Vagina (tissue), 2 donors: ENCODE measurements at regions not wholly inside any gene's neighbourhood (a gene's known extent, or its start where the extent isn't known, plus 50 kb on each side); places are given as distances from the start of the nearest gene placed in this dataset.

Experiments
- DNase-seq, 2 donors: peaks; one replicate each; pipeline ENCODE4 v3.0.0-alpha.2; 2017; ENCODE audit errors: extremely low spot score in 2 of 2
- H3K27ac ChIP-seq: fragments of 200-600 bp; sonication (generic); one replicate; pipeline ENCODE4 v1.5.1; 2019
- H3K27me3 ChIP-seq: fragments of 200-600 bp; sonication (generic); one replicate; pipeline ENCODE4 v1.5.1; 2019
- H3K36me3 ChIP-seq, 2 donors: fragments of 200-600 bp; sonication (generic); one replicate each; pipeline ENCODE4 v1.5.1; 2017 to 2019
- H3K4me1 ChIP-seq: fragments of 200-600 bp; sonication (generic); one replicate; pipeline ENCODE4 v1.5.1; 2019
- H3K4me3 ChIP-seq, 2 donors: fragments of 200-600 bp; sonication (generic); 1 replicate in 1 of 2; 2 replicates in 1 of 2; pipeline ENCODE4 v1.5.1; 2016 to 2019
- H3K9me3 ChIP-seq: fragments of 200-600 bp; sonication (generic); one replicate; pipeline ENCODE4 v1.5.1; 2019
- CTCF ChIP-seq, 3 experiments: fragments of 450-650 bp in 2 of 3; fragments of 200-600 bp in 1 of 3; sonication (generic) in 1 of 3; IDR thresholded peaks; one replicate each; pipeline ENCODE4 v1.5.1; 2017 to 2019; ENCODE audit warnings: antibody characterized with exemption in 3 of 3, mild to moderate bottlenecking in 2 of 3, moderate library complexity in 2 of 3
- POLR2A ChIP-seq, 2 donors: fragments of 450-650 bp; IDR thresholded peaks; one replicate each; pipeline ENCODE4 v1.6.1; 2017; ENCODE audit warnings: antibody characterized with exemption in 2 of 2, mild to moderate bottlenecking in 2 of 2, moderate library complexity in 2 of 2
- POLR2AphosphoS5 ChIP-seq, 2 donors: sonication (generic); formaldehyde crosslinking; IDR thresholded peaks; one replicate each; pipeline ENCODE4 v1.9.0; 2017; ENCODE audit warnings: antibody characterized with exemption in 2 of 2, mild to moderate bottlenecking in 2 of 2, low read depth in 1 of 2; ENCODE audit not compliant: insufficient read depth in 1 of 2
- intact Hi-C: fragments of 100-400 bp; cut with DNase I; formaldehyde crosslinking; loops from one replicate; pipeline ENCODE4 v1.15.1; 2023

- no peak overlapping the region for H3K4me3 ChIP-seq
- intact Hi-C loops: no loop called here
- no peaks in the 10 kb centered on the region for H3K4me1 ChIP-seq
- H3K27ac ChIP-seq: no peak overlapping the region
- no peaks in the 10 kb centered on the region for H3K27me3 ChIP-seq
- no peak for DNase-seq
- H3K36me3 ChIP-seq: no peaks in the 10 kb centered on the region
- H3K9me3 ChIP-seq: no peaks in the 10 kb centered on the region
- TF ChIP-seq CTCF (IDR thresholded peaks at IDR 0.05) (peak in 1 of 3 experiments; percentile 29), POLR2AphosphoS5 (IDR thresholded peaks at IDR 0.05; ENCODE audit: insufficient read depth in 1 of 2, low read depth in 1 of 2) (no peak), POLR2A (IDR thresholded peaks at IDR 0.05) (no peak)
Observed at GRCh38 chrX:8971116-8971515, 62.8 kb downstream of the FAM9B start.

- Histone ChIP-seq H3K4me3 (no peak overlapping the region), H3K4me1 (no peaks in the 10 kb centered on the region), H3K36me3 (no peaks in the 10 kb centered on the region), H3K27ac (no peak overlapping the region), H3K9me3 (no peaks in the 10 kb centered on the region), H3K27me3 (no peaks in the 10 kb centered on the region)
- no peak for DNase-seq
- TF ChIP-seq POLR2AphosphoS5 (IDR thresholded peaks at IDR 0.05; ENCODE audit: insufficient read depth in 1 of 2, low read depth in 1 of 2): no peak
- no peak for TF ChIP-seq POLR2A (IDR thresholded peaks at IDR 0.05)
- no peak for TF ChIP-seq CTCF (IDR thresholded peaks at IDR 0.05)
- intact Hi-C loops: no loop called here
Observed at GRCh38 chrX:8969378-8969777, 64.5 kb downstream of the FAM9B start.

- TF ChIP-seq POLR2AphosphoS5 (IDR thresholded peaks at IDR 0.05; ENCODE audit: insufficient read depth in 1 of 2, low read depth in 1 of 2): no peak
- no peak for TF ChIP-seq POLR2A (IDR thresholded peaks at IDR 0.05)
- no peak for TF ChIP-seq CTCF (IDR thresholded peaks at IDR 0.05)
- Histone ChIP-seq H3K27ac (no peak overlapping the region), H3K4me1 (no peaks in the 10 kb centered on the region), H3K27me3 (no peaks in the 10 kb centered on the region), H3K36me3 (no peaks in the 10 kb centered on the region), H3K9me3 (no peaks in the 10 kb centered on the region), H3K4me3 (no peak overlapping the region)
- no peak for DNase-seq
- intact Hi-C loops: no loop called here
Observed at GRCh38 chrX:8967461-8967860, 66.5 kb downstream of the FAM9B start.

- intact Hi-C loops: no loop called here
- Histone ChIP-seq H3K36me3 (no peaks in the 10 kb centered on the region), H3K27ac (no peak overlapping the region), H3K4me3 (no peak overlapping the region), H3K4me1 (no peaks in the 10 kb centered on the region), H3K9me3 (no peaks in the 10 kb centered on the region), H3K27me3 (no peaks in the 10 kb centered on the region)
- TF ChIP-seq POLR2AphosphoS5 (IDR thresholded peaks at IDR 0.05; ENCODE audit: insufficient read depth in 1 of 2, low read depth in 1 of 2) (no peak), CTCF (IDR thresholded peaks at IDR 0.05) (no peak), POLR2A (IDR thresholded peaks at IDR 0.05) (no peak)
- DNase-seq: no peak
Observed at GRCh38 chrX:8960957-8961468, 72.9 kb downstream of the FAM9B start.

GRCh38 chrX:8955511-8955910 is 78.4 kb downstream of the FAM9B start:
- no peaks in the 10 kb centered on the region for H3K4me1 ChIP-seq
- H3K27ac ChIP-seq: no peak overlapping the region
- TF ChIP-seq POLR2A (IDR thresholded peaks at IDR 0.05) (no peak), POLR2AphosphoS5 (IDR thresholded peaks at IDR 0.05; ENCODE audit: insufficient read depth in 1 of 2, low read depth in 1 of 2) (no peak), CTCF (IDR thresholded peaks at IDR 0.05) (no peak)
- no peak for DNase-seq
- H3K27me3 ChIP-seq: no peaks in the 10 kb centered on the region
- H3K36me3 ChIP-seq: no peaks in the 10 kb centered on the region
- intact Hi-C loops: no loop called here
- H3K9me3 ChIP-seq: no peaks in the 10 kb centered on the region
- H3K4me3 ChIP-seq: no peak overlapping the region
